H1 (cell line): ENCODE measurements at regions not wholly inside any gene's neighbourhood (a gene's known extent, or its start where the extent isn't known, plus 50 kb on each side); places are given as distances from the start of the nearest gene placed in this dataset.

Experiments
- CTCF ChIA-PET: fragments of 300-600 bp; sonication (Branson Sonifier 250); formaldehyde crosslinking; loops from one replicate; lab custom pipeline; 2021; ENCODE audit not compliant: partially characterized antibody; lab: Charles Lee
- POLR2A ChIA-PET: fragments of 300-600 bp; sonication (Branson Sonifier 250); formaldehyde crosslinking; loops from one replicate; lab custom pipeline; 2021; ENCODE audit warnings: inconsistent platforms; ENCODE audit not compliant: partially characterized antibody; lab: Charles Lee
- DNase-seq, 2 experiments: peaks; one replicate each; pipeline versions ENCODE4 v3.0.0 to v3.0.0-alpha.2; 2010 to 2022; ENCODE audit warnings: low spot score in 2 of 2, low read depth in 1 of 2, mixed read lengths in 1 of 2
- FAIRE-seq: peaks from 2 replicates; lab custom pipeline; 2011; peaks lifted over from hg19 to GRCh38; lab: Jason Lieb, UNC
- H2AFZ ChIP-seq: 2 replicates; pipeline ENCODE4 v1.8.1; 2012; ENCODE audit warnings: low read length, inconsistent platforms
- H2AK5ac ChIP-seq: 2 replicates; pipeline ENCODE4 v1.6.1; 2013; ENCODE audit warnings: low read depth, low read length
- H2BK120ac ChIP-seq: replicated peaks from 2 replicates; pipeline ENCODE3; 2013; ENCODE audit warnings: low read depth, low read length, inconsistent platforms
- H2BK12ac ChIP-seq: 2 replicates; pipeline ENCODE4 v1.6.1; 2013; ENCODE audit warnings: low read depth, low read length
- H2BK15ac ChIP-seq: 2 replicates; pipeline ENCODE4 v1.6.1; 2013; ENCODE audit warnings: low read length
- H2BK20ac ChIP-seq: 2 replicates; pipeline ENCODE4 v1.6.1; 2013; ENCODE audit warnings: low read length
- H2BK5ac ChIP-seq: 2 replicates; pipeline ENCODE4 v1.6.1; 2013; ENCODE audit warnings: low read depth, low read length
- H3K14ac ChIP-seq: 2 replicates; pipeline ENCODE4 v1.6.1; 2013; ENCODE audit warnings: inconsistent platforms; ENCODE audit not compliant: insufficient read length
- H3K18ac ChIP-seq: 2 replicates; pipeline ENCODE4 v1.6.1; 2013; ENCODE audit warnings: low read length; ENCODE audit errors: extremely low read depth
- H3K23ac ChIP-seq: 2 replicates; pipeline ENCODE4 v1.6.1; 2013; ENCODE audit warnings: inconsistent platforms; ENCODE audit not compliant: insufficient read length
- H3K23me2 ChIP-seq: 2 replicates; pipeline ENCODE4 v1.6.1; 2013; ENCODE audit warnings: low read depth, low read length
- H3K27ac ChIP-seq: 2 replicates; pipeline ENCODE4 v1.6.1; 2011; ENCODE audit warnings: low read depth, low read length, inconsistent platforms
- H3K27me3 ChIP-seq, 4 experiments: replicated peaks in 1 of 4; 1 replicate in 1 of 4; 2 replicates in 3 of 4; pipeline versions ENCODE4 v1.6.1 to v1.8.1; 2011 to 2013; ENCODE audit warnings: low read length in 3 of 4, mild to moderate bottlenecking in 3 of 4, inconsistent platforms in 2 of 4, mixed read lengths in 2 of 4, moderate library complexity in 1 of 4; ENCODE audit not compliant: control insufficient read depth in 3 of 4, insufficient read depth in 3 of 4; ENCODE audit errors: extremely low read depth in 1 of 4
- H3K36me3 ChIP-seq, 4 experiments: 2 replicates each; pipeline versions ENCODE4 v1.6.1 to v1.8.1; 2011 to 2013; ENCODE audit warnings: mild to moderate bottlenecking in 4 of 4, low read length in 3 of 4, moderate library complexity in 2 of 4, control low read depth in 1 of 4, inconsistent platforms in 1 of 4; ENCODE audit not compliant: insufficient read depth in 4 of 4, control insufficient read depth in 2 of 4
- H3K4ac ChIP-seq: replicated peaks from 2 replicates; pipeline ENCODE3; 2013; ENCODE audit warnings: low read length, low read depth, mixed read lengths, inconsistent platforms; ENCODE audit not compliant: insufficient read length
- H3K4me1 ChIP-seq, 4 experiments: replicated peaks in 1 of 4; 1 replicate in 1 of 4; 2 replicates in 3 of 4; pipeline versions ENCODE4 v1.6.1 to v1.8.1; 2011 to 2013; ENCODE audit warnings: low read length in 3 of 4, inconsistent platforms in 2 of 4, mixed read lengths in 1 of 4; ENCODE audit not compliant: insufficient read depth in 4 of 4, control insufficient read depth in 3 of 4
- H3K4me2 ChIP-seq, 2 experiments: 2 replicates each; pipeline versions ENCODE4 v1.6.1 to v1.8.1; 2011 to 2013; ENCODE audit warnings: low read depth in 2 of 2, low read length in 2 of 2, control low read depth in 1 of 2, inconsistent platforms in 1 of 2, mild to moderate bottlenecking in 1 of 2; ENCODE audit not compliant: insufficient read depth in 1 of 2
- H3K4me3 ChIP-seq, 4 experiments: fragments of 200-600, 300-600 bp in 1 of 4; sonication (generic), shearing (Covaris generic), sonication (Bioruptor Twin) in 1 of 4; 2 replicates each; pipeline versions ENCODE4 v1.5.1 to v1.8.1; 2011 to 2016; ENCODE audit warnings: low read length in 4 of 4, low read depth in 3 of 4, control low read depth in 2 of 4, inconsistent platforms in 2 of 4, mild to moderate bottlenecking in 2 of 4, mixed read lengths in 1 of 4, moderate library complexity in 1 of 4; ENCODE audit not compliant: insufficient read depth in 2 of 4; ENCODE audit errors: extremely low read depth in 1 of 4
- H3K56ac ChIP-seq: replicated peaks from 2 replicates; pipeline ENCODE3; 2013; ENCODE audit warnings: low read depth, mild to moderate bottlenecking, mixed read lengths, low read length, inconsistent platforms; ENCODE audit not compliant: insufficient read length
- H3K79me1 ChIP-seq: 2 replicates; pipeline ENCODE4 v1.6.1; 2013; ENCODE audit warnings: low read depth, low read length, control low read depth
- H3K79me2 ChIP-seq, 2 experiments: 2 replicates each; pipeline versions ENCODE4 v1.6.1 to v1.8.1; 2012 to 2013; ENCODE audit warnings: low read length in 2 of 2, mild to moderate bottlenecking in 2 of 2, inconsistent platforms in 1 of 2; ENCODE audit not compliant: insufficient read depth in 2 of 2, control insufficient read depth in 1 of 2
- H3K9ac ChIP-seq, 4 experiments: replicated peaks in 1 of 4; 1 replicate in 1 of 4; 2 replicates in 3 of 4; pipeline versions ENCODE4 v1.6.1 to v1.8.1; 2011 to 2013; ENCODE audit warnings: low read depth in 3 of 4, low read length in 3 of 4, control low read depth in 2 of 4, mild to moderate bottlenecking in 2 of 4, moderate library complexity in 2 of 4, inconsistent platforms in 1 of 4; ENCODE audit errors: extremely low read depth in 1 of 4
- H3K9me3 ChIP-seq, 2 experiments: 2 replicates each; pipeline versions ENCODE4 v1.6.1 to v1.8.1; 2012 to 2013; ENCODE audit warnings: mild to moderate bottlenecking in 2 of 2, moderate library complexity in 2 of 2, control low read depth in 1 of 2, inconsistent platforms in 1 of 2, low read depth in 1 of 2, low read length in 1 of 2, mixed read lengths in 1 of 2; ENCODE audit not compliant: insufficient read depth in 2 of 2
- H4K20me1 ChIP-seq, 2 experiments: replicated peaks in 1 of 2; 2 replicates each; pipeline versions ENCODE3 to v1.8.1; 2011 to 2013; ENCODE audit warnings: inconsistent platforms in 2 of 2, low read length in 2 of 2, mild to moderate bottlenecking in 1 of 2; ENCODE audit not compliant: insufficient read depth in 2 of 2, control insufficient read depth in 1 of 2
- H4K5ac ChIP-seq: 2 replicates; pipeline ENCODE4 v1.6.1; 2013; ENCODE audit warnings: low read length, low read depth, mixed read lengths, inconsistent platforms; ENCODE audit not compliant: insufficient read length
- H4K8ac ChIP-seq: 2 replicates; pipeline ENCODE4 v1.8.0; 2013; ENCODE audit warnings: mild to moderate bottlenecking, moderate library complexity, low read length, inconsistent platforms; ENCODE audit not compliant: insufficient read depth; ENCODE audit errors: extremely low read depth
- H4K91ac ChIP-seq: replicated peaks from 2 replicates; pipeline ENCODE3; 2013; ENCODE audit warnings: low read length, mixed read lengths, inconsistent platforms; ENCODE audit not compliant: insufficient read length
- CTCF ChIP-seq, 3 experiments: IDR thresholded peaks; 1 replicate in 2 of 3; 2 replicates in 1 of 3; pipeline versions ENCODE4 v1.5.1 to v1.6.1; 2011; ENCODE audit warnings: low read length in 3 of 3, mild to moderate bottlenecking in 3 of 3, inconsistent platforms in 2 of 3, low read depth in 1 of 3, moderate library complexity in 1 of 3; ENCODE audit not compliant: insufficient read depth in 1 of 3; ENCODE audit errors: control extremely low read depth in 1 of 3
- EZH2 ChIP-seq: fragments of 200-600 bp; sonication (generic); IDR thresholded peaks from 2 replicates; pipeline ENCODE4 v1.7.1; 2012; ENCODE audit warnings: low read depth, mild to moderate bottlenecking, moderate library complexity, low read length, inconsistent platforms; ENCODE audit not compliant: severe bottlenecking
- FOSL1 ChIP-seq: IDR thresholded peaks from 2 replicates; pipeline ENCODE4 v1.6.1; 2011; ENCODE audit warnings: mild to moderate bottlenecking, low read depth, low read length, moderate library complexity; ENCODE audit not compliant: insufficient read depth
- KDM5A ChIP-seq: fragments of 200-600 bp; IDR thresholded peaks from 2 replicates; pipeline ENCODE4 v1.7.1; 2012; ENCODE audit warnings: mild to moderate bottlenecking, low read length, inconsistent platforms, mixed read lengths
- RBBP5 ChIP-seq: IDR thresholded peaks from 2 replicates; pipeline ENCODE4 v1.7.1; 2012; ENCODE audit warnings: low read depth, mild to moderate bottlenecking, inconsistent platforms, low read length, moderate library complexity, borderline replicate concordance
- RXRA ChIP-seq: IDR thresholded peaks from 2 replicates; pipeline ENCODE4 v1.6.1; 2011; ENCODE audit warnings: low read depth, mild to moderate bottlenecking, low read length, moderate library complexity; ENCODE audit not compliant: insufficient read depth
- YY1 ChIP-seq: IDR thresholded peaks from 2 replicates; pipeline ENCODE4 v1.6.1; 2011; ENCODE audit warnings: low read depth, mild to moderate bottlenecking, low read length
- ZNF274 ChIP-seq: IDR thresholded peaks from 2 replicates; pipeline ENCODE4 v1.7.0; 2012; ENCODE audit warnings: low read length, borderline replicate concordance; ENCODE audit errors: extremely low read depth
- WGBS, 2 experiments: shearing (Covaris generic) in 1 of 2; methylation state at CpG; one replicate each; pipeline versions ENCODE4 v1.1.6 to v1.1.7; 2013 to 2015; ENCODE audit warnings: low lambda C conversion rate in 2 of 2, mixed read lengths in 2 of 2, inconsistent platforms in 1 of 2, low coverage in 1 of 2, missing lambda C conversion rate in 1 of 2; ENCODE audit not compliant: insufficient replicate concordance in 2 of 2, insufficient coverage in 1 of 2, insufficient read length in 1 of 2; ENCODE audit errors: extremely low coverage in 1 of 2, missing lambda C conversion rate in 1 of 2; 5-methylcytosine and 5-hydroxymethylcytosine counted together

- H2BK20ac ChIP-seq: no peak overlapping the region
- H2AFZ ChIP-seq: no peak overlapping the region
- no peaks in the 10 kb centered on the region for H3K79me1 ChIP-seq
- no peaks in the 10 kb centered on the region for H4K20me1 ChIP-seq
- no peak overlapping the region for H2BK12ac ChIP-seq
- no peak overlapping the region for H3K14ac ChIP-seq
- H4K91ac ChIP-seq: no peak overlapping the region
- no peaks in the 10 kb centered on the region for H3K23me2 ChIP-seq
- H3K4me2 ChIP-seq: no peak overlapping the region
- H3K79me2 ChIP-seq: no peaks in the 10 kb centered on the region
- no peaks in the 10 kb centered on the region for H3K27me3 ChIP-seq
- 74% methylated on average over 7 of the region's 7 CpGs; no CpG with 5 or more reads in 1 of the 2 experiments for WGBS, 2 experiments
- no peak overlapping the region for H2BK15ac ChIP-seq
- no peaks in the 10 kb centered on the region for H3K4me1 ChIP-seq
- H3K36me3 ChIP-seq: no peaks in the 10 kb centered on the region
- H3K56ac ChIP-seq: no peak overlapping the region
- H3K4ac ChIP-seq: no peak overlapping the region
- FAIRE-seq (no peak), DNase-seq (no peak)
- TF ChIP-seq KDM5A (no peak), YY1 (no peak), ZNF274 (no peak), EZH2 (no peak), RXRA (no peak), RBBP5 (no peak), FOSL1 (no peak), CTCF (IDR thresholded peaks at IDR 0.05; ENCODE audit: control extremely low read depth in 1 of 3, insufficient read depth in 1 of 3, low read depth in 1 of 3, low read length in 3 of 3) (no peak)
- ChIA-PET POLR2A (no interaction called here), CTCF (interaction anchor here (0.6 kb wide), 2 partner anchors 144 to 914 kb away, joined by 3 to 5 read pairs; no protein-coding TSS in a partner anchor)
- no peak overlapping the region for H2BK5ac ChIP-seq
- no peak overlapping the region for H2BK120ac ChIP-seq
- H3K18ac ChIP-seq: no peak overlapping the region
- H4K8ac ChIP-seq: no peak overlapping the region
- no peak overlapping the region for H2AK5ac ChIP-seq
- H4K5ac ChIP-seq: no peak overlapping the region
- H3K9me3 ChIP-seq: peaks cover 3 to 14% of the 10 kb centered on the region in 2 experiments; a peak in 1 of 4 replicates
- H3K27ac ChIP-seq: no peak overlapping the region
- H3K23ac ChIP-seq: no peak overlapping the region
- H3K4me3 ChIP-seq: no peak overlapping the region
- no peak overlapping the region for H3K9ac ChIP-seq
Measured at GRCh38 chr6:86128130-86128814, 485.6 kb upstream of the SYNCRIP start.
